ENCODE measurements at regions not wholly inside any gene's neighbourhood (a gene's known extent, or its start where the extent isn't known, plus 50 kb on each side); places are given as distances from the start of the nearest gene placed in this dataset.

DNA sequence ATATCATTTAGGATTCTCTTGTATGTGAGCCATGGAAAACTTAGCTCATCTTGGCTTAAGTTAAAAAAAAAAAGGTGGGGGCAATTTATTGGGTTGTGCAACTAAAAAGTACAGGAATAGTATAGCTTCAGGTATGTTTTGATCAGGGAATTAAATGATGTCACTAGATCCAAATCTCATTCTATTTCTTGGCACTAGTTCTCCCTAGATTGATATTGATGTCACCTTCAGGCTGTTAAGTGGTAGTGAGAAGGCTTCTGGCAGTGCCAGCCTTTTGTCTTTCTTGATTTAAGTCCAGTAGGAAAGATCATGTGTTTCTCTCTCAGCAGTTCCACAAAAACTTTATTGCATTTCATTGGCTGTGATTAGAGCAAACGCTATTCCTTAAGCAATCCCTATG is 65.0 kb upstream of the ZBED5 start:
- ChIA-PET RAD21 (ENCODE audit: unreplicated experiment) (no interaction called here), CTCF (interaction anchor here (0.6 to 0.7 kb wide), 2 partner anchors 130 to 160 kb away, joined by 3 to 4 read pairs; no protein-coding TSS in a partner anchor), SMC1A (ENCODE audit: uncharacterized antibody, unreplicated experiment) (interaction anchor here (1.0 kb wide), 1 partner anchor 98 kb away, joined by 4 read pairs; no protein-coding TSS in a partner anchor), POLR2A (interaction anchor here (1.1 kb wide), 1 partner anchor 130 kb away, joined by 5 read pairs; no protein-coding TSS in a partner anchor)
- Histone ChIP-seq H3K4me2 (ENCODE audit: control insufficient read depth, insufficient read depth) (no peak overlapping the region), H3K4me1 (ENCODE audit: control insufficient read depth, insufficient read depth, low read length) (no peaks in the 10 kb centered on the region), H3K9me3 (replicated peaks; ENCODE audit: control insufficient read depth, insufficient read depth, low read length) (peaks cover 2% of the 10 kb centered on the region; the same call in 2 of the 3 replicates), H3K27ac (ENCODE audit: control insufficient read depth, insufficient read depth) (no peak overlapping the region), H3K4me3 (no peak overlapping the region), H4K20me1 (ENCODE audit: control insufficient read depth, insufficient read depth) (no peaks in the 10 kb centered on the region), H3K9ac (ENCODE audit: control insufficient read depth, insufficient read depth, low read length) (no peak overlapping the region), H3K27me3 (replicated peaks in 1 of 2; ENCODE audit: control insufficient read depth in 2 of 2, insufficient read depth in 2 of 2, low read length in 1 of 2) (peaks cover 0 to 3% of the 10 kb centered on the region in 2 experiments; a peak in 1 of 4 replicates), H3K79me2 (ENCODE audit: control insufficient read depth, insufficient read depth, low read length) (no peaks in the 10 kb centered on the region), H2AFZ (ENCODE audit: control insufficient read depth, low read depth, low read length) (no peak overlapping the region), H3K36me3 (ENCODE audit: control insufficient read depth in 2 of 2, insufficient read depth in 2 of 2, low read length in 1 of 2) (no peaks in the 10 kb centered on the region)
- WGBS (ENCODE audit: insufficient coverage, insufficient replicate concordance, low lambda C conversion rate, missing lambda C conversion rate) = 0% methylated on average over 1 of the region's 1 CpG
- FAIRE-seq (no peak), DNase-seq (ENCODE audit: low read depth, low spot score) (no peak), ATAC-seq (no peak)
- intact Hi-C loops (cut with micrococcal nuclease; ENCODE audit: unreplicated experiment) = no loop called here
- in situ Hi-C loops (cut with MboI) = no loop called here
- BruUV-seq (replicated peaks) = no TSS peak
- no peak for TF ChIP-seq KAT2A (conservative IDR thresholded peaks at IDR 0.05; ENCODE audit: control insufficient read depth, low read depth, low read length)

DNA sequence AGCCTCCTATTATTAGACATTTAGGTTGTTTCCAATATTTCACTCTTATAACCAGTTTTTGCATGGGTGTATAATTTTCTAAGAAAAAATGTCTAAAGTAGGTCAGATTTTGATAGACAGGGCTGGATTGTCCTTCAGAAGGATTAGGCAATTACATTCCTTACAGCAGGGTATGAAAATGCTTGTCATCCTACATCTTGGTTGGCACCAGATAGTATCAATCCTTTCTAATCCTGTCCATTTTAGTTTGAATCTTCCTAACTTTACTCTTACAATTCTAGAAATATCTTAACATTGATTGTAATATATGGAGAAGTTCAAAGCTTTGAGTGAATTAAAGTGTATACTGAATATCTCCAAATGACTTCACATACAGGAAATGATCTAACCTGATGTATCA is 63.0 kb upstream of the ZBED5 start:
- TF ChIP-seq RUNX3 (IDR thresholded peaks at IDR 0.05; ENCODE audit: low read length) (no peak), RCOR1 (conservative IDR thresholded peaks at IDR 0.05; ENCODE audit: low read depth, low read length) (no peak), MTA3 (IDR thresholded peaks at IDR 0.05; ENCODE audit: borderline replicate concordance, low read length) (no peak), CHD2 (IDR thresholded peaks at IDR 0.05; ENCODE audit: borderline replicate concordance, low read depth, low read length) (no peak)
- TF ChIP-seq, protein P1, sequence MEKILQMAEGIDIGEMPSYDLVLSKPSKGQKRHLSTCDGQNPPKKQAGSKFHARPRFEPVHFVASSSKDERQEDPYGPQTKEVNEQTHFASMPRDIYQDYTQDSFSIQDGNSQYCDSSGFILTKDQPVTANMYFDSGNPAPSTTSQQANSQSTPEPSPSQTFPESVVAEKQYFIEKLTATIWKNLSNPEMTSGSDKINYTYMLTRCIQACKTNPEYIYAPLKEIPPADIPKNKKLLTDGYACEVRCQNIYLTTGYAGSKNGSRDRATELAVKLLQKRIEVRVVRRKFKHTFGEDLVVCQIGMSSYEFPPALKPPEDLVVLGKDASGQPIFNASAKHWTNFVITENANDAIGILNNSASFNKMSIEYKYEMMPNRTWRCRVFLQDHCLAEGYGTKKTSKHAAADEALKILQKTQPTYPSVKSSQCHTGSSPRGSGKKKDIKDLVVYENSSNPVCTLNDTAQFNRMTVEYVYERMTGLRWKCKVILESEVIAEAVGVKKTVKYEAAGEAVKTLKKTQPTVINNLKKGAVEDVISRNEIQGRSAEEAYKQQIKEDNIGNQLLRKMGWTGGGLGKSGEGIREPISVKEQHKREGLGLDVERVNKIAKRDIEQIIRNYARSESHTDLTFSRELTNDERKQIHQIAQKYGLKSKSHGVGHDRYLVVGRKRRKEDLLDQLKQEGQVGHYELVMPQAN (conservative IDR thresholded peaks at IDR 0.05) = no peak
- TF ChIP-seq, protein P2, sequence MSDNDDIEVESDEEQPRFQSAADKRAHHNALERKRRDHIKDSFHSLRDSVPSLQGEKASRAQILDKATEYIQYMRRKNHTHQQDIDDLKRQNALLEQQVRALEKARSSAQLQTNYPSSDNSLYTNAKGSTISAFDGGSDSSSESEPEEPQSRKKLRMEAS (IDR thresholded peaks at IDR 0.05; ENCODE audit: low read depth, low read length) = no peak
- TF ChIP-seq, protein P3, sequence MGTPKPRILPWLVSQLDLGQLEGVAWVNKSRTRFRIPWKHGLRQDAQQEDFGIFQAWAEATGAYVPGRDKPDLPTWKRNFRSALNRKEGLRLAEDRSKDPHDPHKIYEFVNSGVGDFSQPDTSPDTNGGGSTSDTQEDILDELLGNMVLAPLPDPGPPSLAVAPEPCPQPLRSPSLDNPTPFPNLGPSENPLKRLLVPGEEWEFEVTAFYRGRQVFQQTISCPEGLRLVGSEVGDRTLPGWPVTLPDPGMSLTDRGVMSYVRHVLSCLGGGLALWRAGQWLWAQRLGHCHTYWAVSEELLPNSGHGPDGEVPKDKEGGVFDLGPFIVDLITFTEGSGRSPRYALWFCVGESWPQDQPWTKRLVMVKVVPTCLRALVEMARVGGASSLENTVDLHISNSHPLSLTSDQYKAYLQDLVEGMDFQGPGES (IDR thresholded peaks at IDR 0.05) = no peak
- no peaks in the 10 kb centered on the region for H3K79me2 ChIP-seq (ENCODE audit: control insufficient read depth, insufficient read depth, low read length)
- H3K36me3 ChIP-seq (ENCODE audit: control insufficient read depth in 2 of 2, insufficient read depth in 2 of 2, low read length in 1 of 2) = no peaks in the 10 kb centered on the region
- CTCF ChIA-PET = interaction anchor here (1.5 to 2.0 kb wide), 3 partner anchors 13 to 131 kb away, joined by 3 to 6 read pairs (median 6); no protein-coding TSS in a partner anchor
- FAIRE-seq = no peak
- DNase-seq (ENCODE audit: low read depth, low spot score) = no peak
- no peak overlapping the region for H3K27ac ChIP-seq (ENCODE audit: control insufficient read depth, insufficient read depth)
- H3K9ac ChIP-seq (ENCODE audit: control insufficient read depth, insufficient read depth, low read length) = no peak overlapping the region
- in situ Hi-C loops (cut with MboI) (no loop called here), intact Hi-C loops (cut with micrococcal nuclease; ENCODE audit: unreplicated experiment) (no loop called here)
- RAD21 ChIA-PET (ENCODE audit: unreplicated experiment) = no interaction called here
- no peak overlapping the region for H3K4me2 ChIP-seq (ENCODE audit: control insufficient read depth, insufficient read depth)
- no peaks in the 10 kb centered on the region for H4K20me1 ChIP-seq (ENCODE audit: control insufficient read depth, insufficient read depth)
- H3K9me3 ChIP-seq (replicated peaks; ENCODE audit: control insufficient read depth, insufficient read depth, low read length) = peaks cover 2% of the 10 kb centered on the region; the same call in 2 of the 3 replicates
- H2AFZ ChIP-seq (ENCODE audit: control insufficient read depth, low read depth, low read length) = no peak overlapping the region
- no peak overlapping the region for H3K4me3 ChIP-seq
- ATAC-seq = no peak
- SMC1A ChIA-PET (ENCODE audit: uncharacterized antibody, unreplicated experiment) = interaction anchor here (1.0 to 1.1 kb wide), 2 partner anchors 21 to 856 kb away, joined by 3 read pairs; no protein-coding TSS in a partner anchor
- H3K27me3 ChIP-seq (replicated peaks in 1 of 2; ENCODE audit: control insufficient read depth in 2 of 2, insufficient read depth in 2 of 2, low read length in 1 of 2) = no peaks in the 10 kb centered on the region; a peak in 1 of 4 replicates
- BruUV-seq (replicated peaks) = no TSS peak
- POLR2A ChIA-PET = no interaction called here
- H3K4me1 ChIP-seq (ENCODE audit: control insufficient read depth, insufficient read depth, low read length) = no peaks in the 10 kb centered on the region
